ENCODE measurements at regions not wholly inside any gene's neighbourhood (a gene's known extent, or its start where the extent isn't known, plus 50 kb on each side); places are given as distances from the start of the nearest gene placed in this dataset.
A peak's percentile ranks its signal among the peaks of the same experiment; 100 is the strongest.

GRCh38 chr11:11786234-11786633, 55.5 kb upstream of the USP47 start:
- Histone ChIP-seq H3K4me1 (peaks cover 5% of the 10 kb centered on the region), H3K4me3 (no peak overlapping the region), H3K27me3 (ENCODE audit: insufficient read depth in 3 of 3, low read length in 2 of 3) (no peaks in the 10 kb centered on the region), H3K36me3 (ENCODE audit: insufficient read depth in 1 of 2, low read depth in 1 of 2) (no peaks in the 10 kb centered on the region), H3K9me3 (no peaks in the 10 kb centered on the region), H3K27ac (no peak overlapping the region)
- DNase-seq (no peak), ATAC-seq (no peak)
- 83 to 93% (median 84%) methylated on average over 5 of the region's 5 CpGs for WGBS, 3 donors
- TF ChIP-seq, protein P1, sequence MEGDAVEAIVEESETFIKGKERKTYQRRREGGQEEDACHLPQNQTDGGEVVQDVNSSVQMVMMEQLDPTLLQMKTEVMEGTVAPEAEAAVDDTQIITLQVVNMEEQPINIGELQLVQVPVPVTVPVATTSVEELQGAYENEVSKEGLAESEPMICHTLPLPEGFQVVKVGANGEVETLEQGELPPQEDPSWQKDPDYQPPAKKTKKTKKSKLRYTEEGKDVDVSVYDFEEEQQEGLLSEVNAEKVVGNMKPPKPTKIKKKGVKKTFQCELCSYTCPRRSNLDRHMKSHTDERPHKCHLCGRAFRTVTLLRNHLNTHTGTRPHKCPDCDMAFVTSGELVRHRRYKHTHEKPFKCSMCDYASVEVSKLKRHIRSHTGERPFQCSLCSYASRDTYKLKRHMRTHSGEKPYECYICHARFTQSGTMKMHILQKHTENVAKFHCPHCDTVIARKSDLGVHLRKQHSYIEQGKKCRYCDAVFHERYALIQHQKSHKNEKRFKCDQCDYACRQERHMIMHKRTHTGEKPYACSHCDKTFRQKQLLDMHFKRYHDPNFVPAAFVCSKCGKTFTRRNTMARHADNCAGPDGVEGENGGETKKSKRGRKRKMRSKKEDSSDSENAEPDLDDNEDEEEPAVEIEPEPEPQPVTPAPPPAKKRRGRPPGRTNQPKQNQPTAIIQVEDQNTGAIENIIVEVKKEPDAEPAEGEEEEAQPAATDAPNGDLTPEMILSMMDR (IDR thresholded peaks at IDR 0.05) = no peak
- intact Hi-C loops (cut with DNase I) = loop anchor here (2.0 to 10.0 kb wide), 11 partner anchors 84 to 991 kb away; partner anchors contain the start of gene GALNT18 (in 1 of the 2)

- 55 to 74% (median 66%) methylated on average over 3 of the region's 3 CpGs for WGBS, 3 donors
- DNase-seq = no peak
Observed at GRCh38 chr11:11782532-11783110, 59.2 kb upstream of the USP47 start.

GRCh38 chr11:11780858-11781257, 60.9 kb upstream of the USP47 start:
- H3K36me3 ChIP-seq (ENCODE audit: insufficient read depth in 1 of 2, low read depth in 1 of 2) = no peaks in the 10 kb centered on the region
- intact Hi-C loops (cut with DNase I) = loop anchor here (10.0 kb wide), 5 partner anchors 266 to 986 kb away; no protein-coding TSS in a partner anchor
- no peak overlapping the region for H3K27ac ChIP-seq
- no peaks in the 10 kb centered on the region for H3K27me3 ChIP-seq (ENCODE audit: insufficient read depth in 3 of 3, low read length in 2 of 3)
- H3K4me1 ChIP-seq = no peaks in the 10 kb centered on the region
- TF ChIP-seq, protein P1 (IDR thresholded peaks at IDR 0.05) = no peak
- DNase-seq (no peak), ATAC-seq (no peak)
- no peaks in the 10 kb centered on the region for H3K9me3 ChIP-seq
- H3K4me3 ChIP-seq = no peak overlapping the region
- 90 to 95% (median 90%) methylated on average over 8 of the region's 8 CpGs for WGBS, 3 donors

More at GRCh38 chr11:11782532-11783110, 59.2 kb upstream of the USP47 start:
- TF ChIP-seq, protein P1 (IDR thresholded peaks at IDR 0.05) = no peak
- H3K4me3 ChIP-seq = no peak overlapping the region
- no peaks in the 10 kb centered on the region for H3K9me3 ChIP-seq
- intact Hi-C loops (cut with DNase I) = loop anchor here (10.0 kb wide), 5 partner anchors 268 to 988 kb away; no protein-coding TSS in a partner anchor
- H3K27me3 ChIP-seq (ENCODE audit: insufficient read depth in 3 of 3, low read length in 2 of 3) = no peaks in the 10 kb centered on the region
- no peak overlapping the region for H3K27ac ChIP-seq
- peak in 3 of 4 donors; percentile 21 to 83 (median 69) for ATAC-seq
- H3K4me1 ChIP-seq = peaks cover 5% of the 10 kb centered on the region
- H3K36me3 ChIP-seq (ENCODE audit: insufficient read depth in 1 of 2, low read depth in 1 of 2) = no peaks in the 10 kb centered on the region

- DNase-seq (no peak), ATAC-seq (no peak)
- no peak overlapping the region for H3K4me3 ChIP-seq
- H3K36me3 ChIP-seq (ENCODE audit: insufficient read depth in 1 of 2, low read depth in 1 of 2) = no peaks in the 10 kb centered on the region
- intact Hi-C loops (cut with DNase I) = loop anchor here (10.0 kb wide), 5 partner anchors 265 to 985 kb away; no protein-coding TSS in a partner anchor
- H3K27me3 ChIP-seq (ENCODE audit: insufficient read depth in 3 of 3, low read length in 2 of 3) = no peaks in the 10 kb centered on the region
- TF ChIP-seq, protein P1 (IDR thresholded peaks at IDR 0.05) = no peak
- WGBS, 3 donors = 76 to 79% (median 77%) methylated on average over 2 of the region's 2 CpGs
- H3K9me3 ChIP-seq = no peaks in the 10 kb centered on the region
- no peak overlapping the region for H3K27ac ChIP-seq
- H3K4me1 ChIP-seq = no peaks in the 10 kb centered on the region
Observed at GRCh38 chr11:11779975-11780374, 61.8 kb upstream of the USP47 start.
